SW 1271 (cell line): ENCODE measurements at regions not wholly inside any gene's neighbourhood (a gene's known extent, or its start where the extent isn't known, plus 50 kb on each side); places are given as distances from the start of the nearest gene placed in this dataset.

Experiments
- DNase-seq, 2 experiments: peaks; one replicate each; lab custom pipeline; 2025; lab: John Stamatoyannopoulos, UW

- DNase-seq = no peak
Measured at GRCh38 chr2:5915881-5916310, 223.7 kb downstream of the SOX11 start.

- no peak for DNase-seq
Measured at GRCh38 chr2:5921081-5921642, 229.0 kb downstream of the SOX11 start.

- DNase-seq = no peak
Measured at GRCh38 chr2:5923957-5924945, 232.1 kb downstream of the SOX11 start.

- no peak for DNase-seq
Measured at GRCh38 chr2:5925604-5926003, 233.4 kb downstream of the SOX11 start.

GRCh38 chr2:5926871-5927512, 234.8 kb downstream of the SOX11 start:
- DNase-seq = no peak

- DNase-seq = no peak
Measured at GRCh38 chr2:5932556-5933469, 240.6 kb downstream of the SOX11 start.

- DNase-seq = no peak
Measured at GRCh38 chr2:5933669-5934068, 241.5 kb downstream of the SOX11 start.

GRCh38 chr2:5937321-5937720, 245.1 kb downstream of the SOX11 start:
- DNase-seq = no peak

GRCh38 chr2:5937851-5938565, 245.8 kb downstream of the SOX11 start:
- DNase-seq = no peak

GRCh38 chr2:5938566-5938896, 246.3 kb downstream of the SOX11 start:
- no peak for DNase-seq

- DNase-seq = no peak
Measured at GRCh38 chr2:5939553-5939952, 247.4 kb downstream of the SOX11 start.

- no peak for DNase-seq
Measured at GRCh38 chr2:5940596-5941535, 248.7 kb downstream of the SOX11 start.

- DNase-seq = no peak
Measured at GRCh38 chr2:5942204-5942603, 250.0 kb downstream of the SOX11 start.

GRCh38 chr2:5945742-5946141, 253.6 kb downstream of the SOX11 start:
- no peak for DNase-seq

GRCh38 chr2:5946225-5947115, 254.3 kb downstream of the SOX11 start:
- DNase-seq = no peak

- DNase-seq = no peak
Measured at GRCh38 chr2:5950736-5951135, 258.6 kb downstream of the SOX11 start.

GRCh38 chr2:5951471-5951870, 259.3 kb downstream of the SOX11 start:
- no peak for DNase-seq

GRCh38 chr2:5953525-5953924, 261.3 kb downstream of the SOX11 start:
- no peak for DNase-seq

- no peak for DNase-seq
Measured at GRCh38 chr2:5954509-5954908, 262.3 kb downstream of the SOX11 start.
